Activated CD4-positive, CD25-positive, alpha-beta regulatory T cell treated with anti-CD3 and anti-CD28 coated beads, Interleukin-2, amount 50 U/mL, for 72 hours (primary cell): ENCODE measurements at regions not wholly inside any gene's neighbourhood (a gene's known extent, or its start where the extent isn't known, plus 50 kb on each side); places are given as distances from the start of the nearest gene placed in this dataset.

ENCODE experiments used
- DNase-seq: peaks from one replicate; pipeline ENCODE4 v3.0.0; 2021

DNA sequence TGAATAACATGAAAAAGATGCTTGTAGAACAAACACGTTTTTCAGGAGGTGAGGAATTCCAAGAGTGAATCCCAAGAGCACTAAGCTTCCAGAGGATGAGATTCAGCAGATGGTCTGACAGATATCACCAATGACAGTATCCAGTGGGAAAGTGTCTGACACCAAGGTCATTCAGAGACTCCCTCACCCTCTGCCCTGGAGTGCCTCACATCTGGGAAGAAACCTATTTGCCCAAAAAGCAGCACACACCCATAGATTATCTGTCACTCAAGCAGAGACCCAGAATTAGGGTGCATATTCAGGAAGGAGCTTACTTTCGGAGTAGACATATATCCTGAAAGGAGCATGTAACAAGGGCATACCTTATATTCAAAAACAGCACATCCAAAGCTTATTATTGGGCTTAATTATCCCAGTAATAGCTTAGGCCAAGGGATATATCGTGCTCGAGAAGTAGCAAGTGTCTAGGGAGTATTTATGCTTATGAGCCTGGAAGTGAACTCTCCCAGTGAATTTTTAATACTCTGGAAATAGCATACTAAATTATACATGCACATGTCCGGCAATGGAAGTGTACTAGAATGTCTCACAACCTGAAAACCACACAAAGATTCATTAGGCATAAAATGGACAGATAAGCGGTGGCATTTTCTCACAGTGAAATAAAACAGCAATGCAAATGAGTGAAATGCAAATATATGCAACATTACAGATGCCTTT is 998.1 kb upstream of the TMEM132C start:
- DNase-seq = no peak

DNA sequence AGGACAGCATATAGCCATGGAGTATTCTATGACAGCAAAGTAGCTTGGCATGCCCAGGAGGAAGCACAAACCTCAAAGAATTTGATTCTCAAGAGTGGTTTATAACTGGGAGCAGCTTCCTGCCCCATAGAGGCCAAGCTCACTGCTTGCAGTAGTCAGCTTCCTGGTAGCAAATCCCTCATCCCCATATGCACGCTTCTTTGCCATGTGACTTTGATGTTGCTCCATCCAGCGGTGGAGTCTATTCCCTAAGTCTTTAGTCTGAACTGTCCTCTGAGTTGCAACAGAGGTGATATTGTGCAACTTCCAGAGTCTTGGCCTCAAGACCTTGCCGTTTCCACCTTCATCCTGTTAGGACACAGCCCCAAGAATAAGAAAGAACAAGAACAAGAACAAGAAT is 996.8 kb upstream of the TMEM132C start:
- no peak for DNase-seq

DNA sequence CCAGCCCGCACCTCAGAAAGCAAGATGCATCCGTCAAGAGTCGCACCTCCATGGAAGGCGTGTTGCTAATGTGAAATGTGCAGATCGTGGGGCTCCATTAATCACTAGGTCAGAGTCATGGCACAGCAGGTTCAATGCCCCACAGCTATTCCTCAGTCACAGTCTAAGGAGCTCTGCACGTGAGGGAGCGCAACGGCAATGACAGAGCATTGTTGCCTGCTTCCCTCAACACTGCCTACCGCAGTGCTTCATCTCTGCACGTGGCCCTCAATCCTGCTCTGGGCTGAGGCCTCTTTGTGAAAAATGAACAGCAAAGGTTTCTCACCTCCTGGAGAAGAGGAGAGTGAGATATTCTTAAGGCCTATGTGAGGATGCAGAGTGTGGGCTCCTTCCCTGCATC is 995.2 kb upstream of the TMEM132C start:
- DNase-seq = no peak

DNA sequence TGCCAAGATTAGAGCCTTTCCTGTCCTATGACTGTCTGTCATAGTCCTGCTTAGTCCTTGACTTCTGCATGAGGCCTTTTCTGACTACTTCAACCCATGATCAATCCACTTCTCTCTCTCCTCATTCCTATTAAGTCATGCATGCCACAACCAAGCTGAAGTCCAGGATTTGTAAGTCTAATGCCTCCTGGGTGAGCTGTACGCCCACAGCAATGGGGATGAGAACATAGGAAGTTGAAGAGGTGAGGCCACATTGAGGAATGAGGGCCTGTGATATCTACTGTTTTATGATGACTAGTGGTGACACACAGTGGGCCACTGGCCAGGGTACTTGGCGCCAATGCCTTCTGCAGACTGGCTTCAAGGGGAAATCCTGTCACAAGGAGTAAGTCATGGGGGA is 994.1 kb upstream of the TMEM132C start:
- DNase-seq = no peak

DNA sequence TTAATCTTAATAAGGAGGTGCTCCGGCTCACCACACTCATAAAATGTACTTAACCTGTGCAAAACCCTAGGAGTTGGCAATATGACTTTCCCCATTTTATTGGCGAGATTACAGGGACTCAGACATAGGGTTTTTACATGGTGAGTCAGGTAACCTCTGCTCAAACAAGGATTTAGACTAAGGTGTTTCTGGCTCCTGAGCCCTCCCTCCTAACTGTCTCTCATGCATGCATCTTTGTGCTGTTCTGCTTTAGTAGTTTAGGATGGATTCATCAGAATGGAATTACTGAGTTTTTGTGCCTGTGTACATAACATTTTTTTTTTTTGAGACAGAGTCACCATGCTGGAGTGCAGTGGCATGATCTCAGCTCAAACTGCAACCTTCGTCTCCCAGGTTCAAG is 993.3 kb upstream of the TMEM132C start:
- DNase-seq = no peak

DNA sequence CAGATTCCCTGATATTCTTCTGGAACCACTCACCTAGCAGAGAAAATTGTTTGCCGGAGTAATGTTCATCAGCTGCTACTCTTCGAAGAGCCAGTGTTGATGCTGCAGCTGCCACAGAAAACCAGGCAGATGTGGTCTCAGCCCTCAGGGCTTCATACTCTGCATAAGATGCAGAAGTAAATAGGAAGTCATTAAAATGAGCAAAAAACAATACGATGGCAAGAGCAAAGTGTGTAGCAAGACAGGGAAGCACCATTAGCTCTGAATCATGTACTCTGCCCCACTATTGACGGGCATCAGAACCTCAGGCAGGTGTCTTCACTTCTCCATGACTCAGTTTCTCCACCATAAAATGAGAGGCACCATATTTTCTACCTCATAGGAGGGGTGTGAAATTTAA is 991.6 kb upstream of the TMEM132C start:
- no peak for DNase-seq

DNA sequence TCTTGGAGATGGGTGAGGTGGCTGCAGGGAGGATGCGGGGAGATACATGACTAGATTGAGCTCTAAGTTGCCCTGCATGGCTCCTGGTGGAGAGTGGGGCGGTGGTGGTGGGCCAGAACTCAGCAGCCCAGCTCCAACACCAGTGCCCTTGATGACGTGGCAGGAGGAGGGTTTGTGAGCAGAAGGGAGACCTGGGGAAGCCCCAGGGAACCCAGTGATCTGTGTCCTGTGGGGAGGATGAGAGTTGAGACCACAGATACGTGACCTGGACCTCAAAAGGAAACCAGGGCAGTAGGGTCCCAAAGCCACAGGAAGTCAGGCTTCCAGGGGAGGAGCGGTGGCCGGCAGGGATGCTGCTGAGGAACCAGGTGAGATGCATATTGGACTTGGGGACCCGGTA is 989.1 kb upstream of the TMEM132C start:
- no peak for DNase-seq

DNA sequence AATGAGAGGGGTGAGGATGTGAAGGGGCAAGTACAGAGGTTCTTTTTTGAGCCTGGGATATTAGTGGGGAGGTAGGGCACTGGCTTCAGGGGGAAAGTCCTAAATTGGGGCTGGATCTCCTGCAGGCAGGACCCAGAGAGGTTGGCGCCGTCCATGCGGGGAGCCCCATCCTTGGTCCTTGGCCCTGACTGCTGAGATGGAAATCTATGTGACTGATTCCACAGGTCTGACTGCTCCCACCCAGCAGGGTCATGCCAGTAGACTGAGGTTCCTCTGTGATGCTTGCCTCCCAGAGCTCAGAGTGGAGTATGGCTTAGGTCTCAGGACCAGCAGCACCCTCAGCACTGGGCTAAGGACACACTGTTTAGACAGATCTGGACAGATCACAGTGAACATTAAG is 988.6 kb upstream of the TMEM132C start:
- no peak for DNase-seq

DNA sequence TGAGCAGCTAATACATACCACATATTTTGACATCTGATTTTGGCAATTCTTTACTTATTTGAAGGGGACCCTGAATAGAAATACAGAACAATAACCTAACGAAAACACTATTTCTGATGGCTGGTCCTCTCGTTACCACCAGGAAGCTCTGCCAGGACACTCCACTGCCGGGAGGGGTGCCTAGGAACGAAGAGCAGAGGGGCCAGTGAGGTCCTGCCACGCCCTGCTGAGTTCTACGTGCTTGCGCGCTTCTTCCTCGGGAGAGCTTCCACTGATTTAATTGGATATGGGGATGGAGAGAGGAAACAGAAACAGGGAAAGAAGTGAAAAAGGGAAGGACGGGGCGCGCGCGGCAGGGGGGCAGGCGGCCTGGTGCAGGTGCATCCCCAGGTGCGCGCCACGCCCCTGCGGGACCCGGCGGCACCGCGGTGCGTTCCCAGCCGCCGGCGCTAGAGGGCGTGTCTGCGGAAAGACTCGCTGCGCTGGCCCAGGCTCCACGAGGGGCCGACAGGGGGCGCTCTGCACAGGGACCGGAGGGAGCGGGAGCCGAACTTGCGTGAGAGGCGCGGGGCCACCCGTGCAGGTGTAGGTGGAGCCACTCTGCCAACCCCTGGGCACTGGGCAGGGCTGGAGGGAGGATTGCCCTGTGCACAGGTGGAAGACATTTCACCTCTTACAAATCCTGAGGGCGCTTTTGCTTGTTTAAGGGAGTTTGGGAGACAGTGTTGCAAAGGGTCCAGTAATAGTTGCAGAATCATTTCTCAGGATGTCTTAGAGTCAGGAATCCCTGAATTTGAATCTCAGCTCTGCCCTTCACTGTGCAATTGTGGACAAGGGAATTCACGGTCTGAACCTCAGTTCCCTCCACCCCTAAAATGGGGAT is 986.3 kb upstream of the TMEM132C start:
- peak; percentile 69 for DNase-seq

DNA sequence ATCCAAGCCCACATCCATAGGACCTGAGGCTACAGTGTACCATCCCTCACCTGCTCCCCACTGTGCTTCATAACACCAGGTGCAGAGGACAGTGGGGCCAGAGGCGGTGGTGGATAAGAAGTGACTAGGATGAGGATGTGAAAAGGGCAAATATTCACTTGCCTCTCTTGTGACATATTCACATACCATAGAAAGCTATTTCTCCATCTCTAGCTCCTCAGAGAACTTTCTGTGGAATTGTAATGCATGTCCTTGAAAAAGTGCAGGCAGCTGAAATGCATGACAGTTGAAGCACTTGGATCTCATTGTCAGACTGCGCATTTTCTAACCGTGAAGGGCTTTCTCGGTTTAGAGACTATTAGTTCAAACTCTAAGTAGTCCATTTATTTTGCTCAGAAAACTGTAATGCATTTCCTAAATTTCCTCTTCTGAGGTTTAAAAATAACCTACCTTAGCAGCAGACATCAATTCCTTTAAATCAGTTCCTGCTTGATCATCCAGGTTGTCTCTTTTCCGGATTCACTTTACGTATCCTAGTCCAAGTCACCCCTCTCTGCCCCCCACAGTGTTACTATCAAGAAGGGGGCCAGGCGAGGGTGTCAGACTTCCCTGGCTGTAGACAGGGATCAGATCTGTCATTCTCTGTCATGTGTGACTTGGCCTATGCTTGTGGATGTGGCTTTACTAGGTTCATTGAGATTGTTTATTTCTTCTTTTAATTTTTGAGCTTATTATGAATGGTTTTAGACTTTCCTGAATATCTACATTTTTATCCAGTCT is 984.0 kb upstream of the TMEM132C start:
- DNase-seq = no peak

DNA sequence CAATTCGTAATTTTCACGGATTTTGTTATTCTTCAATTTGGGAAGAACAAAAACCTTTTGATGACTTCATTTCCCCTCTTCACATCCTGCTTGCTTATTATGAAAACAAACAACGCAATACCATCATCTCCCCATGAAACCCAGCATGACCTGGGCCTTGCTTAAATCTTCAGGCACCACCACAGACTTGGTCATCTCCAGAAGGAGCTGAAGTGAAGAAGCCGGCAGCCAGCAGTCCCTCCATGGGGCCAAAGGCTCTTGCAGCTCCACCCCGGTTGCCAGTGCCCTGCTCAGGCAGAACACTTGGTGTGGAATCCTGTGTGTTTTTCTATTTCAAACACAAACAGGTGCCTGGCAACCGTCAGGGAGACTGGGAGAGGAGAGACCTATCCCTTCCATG is 982.9 kb upstream of the TMEM132C start:
- DNase-seq = no peak

DNA sequence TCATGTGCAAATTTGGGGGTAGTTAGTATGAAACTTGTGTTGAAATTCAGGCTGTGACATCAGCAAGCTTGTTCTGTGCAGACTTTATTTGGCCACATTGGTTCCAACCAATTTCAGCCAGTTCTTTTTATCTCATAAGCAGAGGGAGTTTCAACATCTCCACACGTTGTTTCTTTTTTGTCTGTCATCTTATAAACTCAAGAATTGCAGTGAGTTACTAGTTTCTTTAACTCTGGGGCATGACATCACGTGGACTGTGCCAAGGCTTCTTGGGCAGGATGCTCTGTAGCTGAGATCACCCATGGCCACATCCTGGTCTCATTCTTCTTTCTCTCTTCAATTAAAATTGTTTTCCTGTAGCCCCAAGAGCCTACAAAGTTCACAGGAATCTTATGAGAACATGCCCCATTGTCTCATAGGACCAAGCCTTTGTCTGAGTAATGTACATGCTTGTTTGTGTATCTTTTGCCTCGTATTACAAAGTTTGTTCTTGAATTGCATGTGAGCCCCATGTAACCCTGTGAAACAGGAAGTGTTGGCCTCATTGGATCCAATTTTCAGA is 982.0 kb upstream of the TMEM132C start:
- DNase-seq = no peak

DNA sequence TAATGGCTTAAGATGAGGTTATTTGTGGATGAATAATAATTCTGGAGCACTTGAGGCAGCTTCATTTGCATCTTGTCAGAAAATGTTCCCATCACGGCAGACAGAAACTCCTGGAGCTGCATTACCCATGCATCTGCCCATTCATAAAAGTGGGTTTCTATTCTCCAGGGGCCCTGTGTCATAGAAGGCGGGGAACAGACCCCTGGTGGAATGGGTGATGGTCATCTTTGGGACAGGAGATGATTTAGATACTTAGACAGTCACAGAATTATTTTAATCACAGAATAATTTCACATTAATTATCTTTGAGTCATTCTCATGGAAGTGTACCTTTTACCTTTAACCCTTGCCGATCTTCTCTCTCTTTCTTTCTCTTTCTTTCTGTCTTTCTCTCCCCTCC is 980.7 kb upstream of the TMEM132C start:
- no peak for DNase-seq

DNA sequence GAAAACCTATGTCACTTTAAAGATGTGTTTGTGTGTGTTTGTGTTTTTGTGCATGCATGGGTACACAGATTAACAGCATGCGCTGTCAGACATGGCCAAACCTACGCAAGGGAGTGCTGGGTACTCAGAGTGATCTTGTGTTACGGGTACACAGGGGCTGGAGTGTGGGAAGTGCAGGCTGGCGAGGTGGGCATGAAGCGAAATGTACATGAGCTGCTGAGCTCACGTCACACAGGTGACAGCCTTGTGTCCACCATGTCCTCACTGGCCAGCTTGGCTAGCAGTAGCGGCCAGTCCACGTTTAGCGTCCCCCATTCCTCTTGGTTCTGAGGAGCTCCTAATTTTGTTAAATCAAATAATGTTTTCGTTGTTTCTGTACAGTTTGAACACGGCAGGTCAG is 979.7 kb upstream of the TMEM132C start:
- DNase-seq = no peak

DNA sequence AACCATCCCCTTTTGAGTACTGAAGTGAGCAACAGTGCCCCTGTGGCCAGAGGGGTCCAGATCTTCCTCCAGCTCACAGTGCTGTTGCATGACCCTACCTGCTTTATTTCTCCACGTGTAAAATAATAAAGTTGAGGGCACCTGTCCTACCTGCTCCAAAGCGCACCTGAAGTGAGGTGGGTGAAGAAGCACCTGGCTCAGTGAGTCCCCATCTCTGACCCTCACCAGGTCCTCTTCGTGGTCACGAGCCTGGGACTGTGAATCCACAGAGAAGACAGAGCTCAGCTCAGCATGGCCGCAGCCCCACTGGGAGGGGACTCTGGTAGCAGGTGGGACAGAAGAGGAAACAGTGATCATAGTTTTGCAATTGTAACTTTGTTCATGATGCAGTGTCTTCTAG is 976.7 kb upstream of the TMEM132C start:
- DNase-seq = no peak

DNA sequence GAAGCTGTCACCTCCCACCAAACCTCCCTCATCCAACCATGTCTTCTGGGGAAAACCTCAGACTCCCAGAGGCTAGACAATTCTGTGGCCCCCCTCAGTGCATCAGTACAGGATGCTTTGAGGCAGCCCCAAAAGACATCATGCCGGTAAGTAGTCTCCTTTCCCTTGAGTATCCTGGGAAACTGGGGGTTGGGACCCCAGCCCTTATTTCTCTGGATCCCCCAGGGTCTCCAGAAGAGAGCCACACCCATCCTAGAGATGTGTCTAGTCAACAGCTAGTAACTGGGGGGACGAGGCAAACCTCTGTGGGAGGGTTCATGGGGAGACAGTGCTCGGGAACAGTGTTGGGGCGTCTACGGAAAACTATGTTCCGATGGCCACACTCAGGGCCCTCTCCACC is 974.2 kb upstream of the TMEM132C start:
- no peak for DNase-seq

DNA sequence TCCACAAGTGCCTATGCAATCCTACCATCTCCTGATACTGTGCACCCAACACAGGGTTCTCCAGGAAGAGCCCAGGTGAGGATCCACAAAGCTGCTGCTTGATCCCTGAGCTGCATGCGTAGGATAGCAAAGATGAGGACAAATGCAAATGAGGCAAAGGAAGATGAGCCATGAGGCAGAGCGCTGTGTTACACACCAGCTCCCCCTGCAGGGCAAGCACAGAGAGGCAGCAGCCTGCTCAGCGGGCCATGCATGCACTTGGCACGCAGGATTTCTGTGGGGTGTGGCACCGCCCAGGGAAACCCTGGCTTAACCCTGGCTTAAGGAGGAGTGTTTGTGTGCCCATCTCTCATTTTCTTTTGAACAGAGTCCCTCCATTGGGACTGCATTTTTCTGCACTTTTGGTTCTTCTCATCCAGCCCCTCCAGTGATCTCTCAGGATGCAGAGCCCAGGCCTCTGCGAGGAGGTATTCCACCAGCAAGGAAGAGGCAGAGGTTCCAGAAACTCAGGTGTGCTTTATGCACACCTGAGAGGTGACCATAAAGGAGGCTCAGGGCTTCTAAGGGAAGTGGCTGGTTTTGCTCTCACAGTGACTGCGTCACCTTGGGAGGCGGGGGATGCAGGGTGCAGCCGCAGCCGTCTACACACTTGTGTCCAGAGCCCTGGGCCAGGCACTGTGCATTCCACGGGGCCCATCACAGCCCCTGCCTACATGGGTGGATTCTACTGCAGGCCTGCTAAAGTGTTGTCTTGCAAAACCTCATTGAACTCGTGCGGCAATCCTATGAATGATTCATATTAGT is 973.3 kb upstream of the TMEM132C start:
- DNase-seq = no peak

DNA sequence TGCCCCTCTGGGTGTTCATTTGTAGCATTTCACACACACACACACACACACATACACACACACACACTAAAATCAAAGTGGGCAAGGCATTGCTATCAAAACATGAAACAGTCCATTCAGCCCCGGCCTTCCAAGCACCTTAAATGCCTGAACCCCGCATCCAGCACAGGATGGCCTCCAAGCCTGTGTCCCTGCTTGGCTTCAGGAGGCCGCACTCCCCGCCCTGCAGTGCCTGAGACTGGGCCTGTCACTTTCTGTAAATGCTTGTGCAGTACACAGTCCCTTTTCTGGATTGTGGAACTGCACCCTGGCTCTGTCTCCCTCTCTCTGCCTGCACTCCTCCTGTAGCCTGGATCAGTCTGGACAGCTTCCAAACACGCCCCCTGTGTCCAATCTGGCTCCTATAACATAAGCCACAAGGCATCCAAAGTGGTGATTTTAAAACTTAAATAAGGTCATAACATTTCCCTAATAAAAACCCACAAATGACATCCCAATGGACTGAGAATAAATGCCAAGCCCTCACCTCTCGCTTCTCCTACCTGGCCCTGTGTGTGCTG is 972.2 kb upstream of the TMEM132C start:
- no peak for DNase-seq

DNA sequence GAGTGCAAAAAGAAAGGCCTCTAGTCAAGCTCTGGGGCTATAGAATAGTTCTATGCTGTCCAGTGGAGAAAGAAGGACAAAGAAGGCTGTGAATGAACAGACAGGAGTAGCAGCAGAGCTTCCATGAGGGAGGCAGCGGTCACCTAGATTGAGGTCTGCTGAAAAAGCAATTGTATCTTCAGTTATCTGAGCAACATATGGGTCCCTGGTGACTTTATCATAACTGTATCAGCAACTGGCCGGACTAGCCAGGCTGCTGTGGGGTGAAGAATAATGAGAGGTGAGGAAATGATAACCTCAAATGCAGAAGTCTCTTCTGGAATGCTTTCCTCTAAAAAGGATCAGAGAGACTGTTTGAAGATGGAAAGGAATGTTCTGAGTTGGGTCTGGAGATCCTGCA is 971.3 kb upstream of the TMEM132C start:
- DNase-seq = no peak

DNA sequence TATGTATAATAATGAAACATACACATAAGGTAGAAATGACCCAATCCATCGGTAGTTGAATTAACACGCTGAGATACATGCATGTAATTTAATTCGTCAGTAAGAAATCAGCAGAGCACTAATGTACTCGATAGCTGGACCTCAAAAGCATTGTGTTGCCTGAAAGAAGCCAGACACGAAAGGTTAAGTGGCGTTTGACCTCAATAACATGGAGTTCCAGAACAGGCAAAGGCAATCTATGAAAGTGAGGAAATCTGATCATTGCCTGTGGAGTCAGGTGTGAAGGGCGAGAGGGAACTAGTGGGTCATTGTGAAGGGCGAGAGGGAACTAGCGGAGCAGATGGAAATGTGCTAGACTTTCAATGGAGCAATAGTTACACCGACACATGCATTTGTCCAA is 970.4 kb upstream of the TMEM132C start:
- DNase-seq = no peak

DNA sequence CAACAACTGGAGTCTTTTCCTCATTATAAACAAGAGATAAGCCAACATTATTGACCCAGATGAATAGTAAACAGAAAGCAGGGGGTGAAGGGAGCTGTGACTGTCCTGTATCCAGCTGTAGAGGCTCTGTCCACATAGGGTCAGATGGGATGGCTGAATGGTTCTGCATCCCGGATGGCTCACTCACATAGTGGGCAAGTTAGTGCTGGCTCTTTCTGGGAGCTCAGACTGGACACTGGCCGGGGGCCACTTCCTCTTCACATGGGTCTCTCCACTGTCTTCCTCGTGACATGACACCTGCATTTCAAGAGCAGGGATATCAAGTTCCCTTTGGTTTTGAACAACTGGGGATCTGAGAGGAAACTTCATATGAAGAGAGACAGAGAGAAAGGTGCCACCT is 969.6 kb upstream of the TMEM132C start:
- no peak for DNase-seq

DNA sequence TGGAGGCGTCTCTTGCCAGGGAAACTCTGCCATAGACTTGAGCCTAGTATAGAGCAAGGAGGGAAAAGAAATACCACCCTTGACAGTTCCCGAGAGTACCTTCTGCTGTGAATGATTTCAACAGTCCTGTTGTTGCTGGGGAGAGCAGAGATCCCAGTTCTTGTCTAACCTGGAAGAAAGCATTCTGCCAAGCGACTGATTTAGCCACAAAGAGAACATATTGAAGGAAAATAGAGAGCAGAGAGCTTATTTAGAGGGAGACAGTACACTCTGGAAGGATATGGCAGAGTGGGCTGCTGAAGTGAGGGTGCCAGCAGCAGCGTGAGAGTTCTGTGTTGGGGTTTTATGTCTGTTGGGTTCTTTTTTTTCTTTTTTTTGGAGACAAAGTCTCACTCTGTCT is 966.9 kb upstream of the TMEM132C start:
- DNase-seq = no peak
